Posterior cingulate gyrus (tissue), 11 donors: ENCODE measurements at regions not wholly inside any gene's neighbourhood (a gene's known extent, or its start where the extent isn't known, plus 50 kb on each side); places are given as distances from the start of the nearest gene placed in this dataset.

Experiments used
- DNase-seq, 10 donors: peaks; one replicate each; pipeline versions ENCODE4 v3.0.0 to v3.0.0-alpha.2; 2020 to 2021; ENCODE audit warnings: mixed read lengths in 3 of 10
- intact Hi-C: fragments of 100-400 bp; cut with DNase I; formaldehyde crosslinking; loops from one replicate; pipeline ENCODE4 v1.15.1; 2023

DNA sequence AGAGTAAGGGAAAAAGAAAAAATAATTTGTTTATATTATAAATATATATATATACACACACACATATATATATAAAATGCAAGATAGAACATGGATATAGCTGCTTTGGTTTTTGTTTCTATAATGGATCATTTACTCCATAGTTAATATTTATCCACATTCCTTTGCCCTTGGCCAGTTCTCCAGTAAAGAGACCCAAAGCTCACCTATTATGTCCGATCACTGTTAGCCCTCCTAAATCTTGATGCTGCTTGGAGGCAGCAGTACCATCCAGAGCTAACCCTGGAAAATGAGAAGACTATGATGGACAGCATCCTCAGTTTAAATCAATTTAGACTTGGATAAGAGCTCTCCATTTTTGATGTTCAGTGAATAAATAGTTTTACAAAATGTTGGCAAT is 407.7 kb downstream of the PLPP3 start:
- DNase-seq = no peak
- intact Hi-C loops = no loop called here

DNA sequence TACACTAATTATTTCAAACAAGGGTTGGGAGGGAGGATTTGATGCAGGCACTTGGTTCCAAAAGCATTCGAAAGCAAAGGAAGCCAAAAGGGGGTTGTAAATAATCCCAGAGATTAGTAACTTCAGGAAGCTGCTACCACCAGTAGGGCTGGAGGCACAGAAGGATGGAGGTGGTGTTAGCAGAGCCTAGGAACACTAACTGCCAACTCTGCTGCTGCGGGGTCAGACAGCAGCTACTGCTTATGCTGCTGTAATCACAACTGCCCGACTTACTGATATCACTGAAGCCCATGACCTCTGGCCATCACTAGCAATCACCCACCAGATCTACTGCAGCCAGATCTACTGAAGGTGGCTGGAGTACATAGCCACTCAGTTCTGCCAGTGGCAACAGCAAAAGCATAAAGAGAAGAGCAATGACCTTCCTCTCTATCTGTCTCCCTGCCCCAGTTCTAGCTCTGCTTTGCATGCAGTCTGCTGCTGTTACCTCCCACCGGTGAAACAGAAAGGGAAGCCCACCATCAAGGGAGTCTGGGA is 408.5 kb downstream of the PLPP3 start:
- DNase-seq = no peak
- intact Hi-C loops = no loop called here

DNA sequence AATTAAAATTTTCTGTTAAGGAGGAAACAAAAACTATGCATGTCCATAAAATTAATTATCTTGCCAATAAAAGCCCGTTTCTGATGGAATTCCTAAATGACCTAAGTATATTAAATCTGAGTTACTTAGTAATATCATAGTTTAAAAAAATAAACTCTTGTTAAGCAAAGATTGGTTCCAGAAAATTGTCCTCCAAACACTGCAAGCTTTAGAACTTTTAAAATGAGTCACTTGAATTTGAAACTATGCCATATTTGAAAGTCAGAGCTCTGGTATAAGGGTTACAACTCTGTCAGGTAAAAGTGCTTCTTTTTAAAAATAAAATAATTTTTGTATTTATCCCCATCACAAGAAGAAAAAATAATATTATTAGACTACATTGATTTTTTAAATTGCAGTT is 409.5 kb downstream of the PLPP3 start:
- DNase-seq = no peak
- intact Hi-C loops = no loop called here

DNA sequence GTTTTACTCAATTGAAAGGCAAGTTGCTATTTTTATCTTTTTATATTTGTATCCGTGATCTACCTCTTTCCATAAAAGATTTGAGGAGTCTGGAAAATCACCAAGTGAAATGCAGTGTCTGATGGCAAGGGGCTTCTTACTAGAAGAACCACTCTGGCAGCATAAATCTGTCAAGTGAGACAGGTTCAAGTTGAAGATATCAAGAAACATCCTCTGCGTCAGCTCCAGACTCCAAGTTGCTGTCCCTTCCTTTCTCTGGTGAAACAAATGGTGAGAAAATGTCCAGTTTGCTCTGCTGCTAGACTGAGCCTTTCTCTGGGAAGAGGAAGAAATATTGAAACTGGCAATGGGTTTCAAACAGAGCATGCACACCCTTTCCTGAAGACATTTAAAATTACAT is 411.2 kb downstream of the PLPP3 start:
- DNase-seq = no peak
- intact Hi-C loops = no loop called here

DNA sequence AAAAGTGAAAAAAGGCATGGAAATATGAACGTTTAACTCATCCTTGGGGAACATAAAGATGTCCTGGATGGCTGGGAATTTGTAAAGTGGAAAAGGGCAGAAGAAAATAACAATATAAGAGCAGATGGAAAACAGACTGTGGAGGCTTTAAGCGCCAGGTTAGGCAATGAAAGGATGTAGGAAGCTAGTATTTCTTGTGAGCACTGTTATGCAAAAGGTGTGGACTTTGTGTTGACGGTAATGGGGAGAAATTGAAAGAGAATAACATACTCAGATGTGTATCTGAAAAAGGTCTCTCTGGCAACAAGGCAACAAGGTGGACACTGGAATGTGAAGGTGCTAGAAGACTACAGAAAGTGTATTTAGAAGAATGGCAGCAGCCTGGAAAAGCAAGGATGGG is 411.8 kb downstream of the PLPP3 start:
- DNase-seq = no peak

DNA sequence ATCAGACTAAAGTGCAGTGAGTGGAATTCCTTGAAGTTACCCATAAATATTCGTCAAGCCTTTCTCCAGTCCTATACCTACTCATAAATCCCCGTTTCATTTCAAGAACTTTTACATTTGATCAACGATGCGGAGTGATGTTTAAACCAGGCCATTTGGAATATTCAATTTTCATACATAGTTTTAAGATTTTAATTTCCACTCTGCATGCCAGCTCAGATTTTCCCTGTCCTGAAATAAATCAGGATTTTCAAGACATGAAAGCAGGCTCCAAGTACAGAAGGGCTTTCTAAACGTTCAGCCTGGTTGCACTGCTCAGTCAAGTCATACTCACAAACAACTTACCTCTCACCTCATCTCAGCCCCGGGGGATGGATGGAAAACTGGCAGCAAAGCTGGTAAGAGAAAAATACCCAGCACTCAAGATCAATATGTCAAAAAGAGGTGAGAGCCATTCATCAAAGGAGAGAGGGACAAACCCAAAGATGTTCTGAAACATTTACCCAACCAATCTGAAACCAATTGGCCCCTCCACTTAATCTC is 418.5 kb downstream of the PLPP3 start:
- intact Hi-C loops = no loop called here

More for the DNA sequence above, 411.8 kb downstream of the PLPP3 start:
- intact Hi-C loops = no loop called here

DNA sequence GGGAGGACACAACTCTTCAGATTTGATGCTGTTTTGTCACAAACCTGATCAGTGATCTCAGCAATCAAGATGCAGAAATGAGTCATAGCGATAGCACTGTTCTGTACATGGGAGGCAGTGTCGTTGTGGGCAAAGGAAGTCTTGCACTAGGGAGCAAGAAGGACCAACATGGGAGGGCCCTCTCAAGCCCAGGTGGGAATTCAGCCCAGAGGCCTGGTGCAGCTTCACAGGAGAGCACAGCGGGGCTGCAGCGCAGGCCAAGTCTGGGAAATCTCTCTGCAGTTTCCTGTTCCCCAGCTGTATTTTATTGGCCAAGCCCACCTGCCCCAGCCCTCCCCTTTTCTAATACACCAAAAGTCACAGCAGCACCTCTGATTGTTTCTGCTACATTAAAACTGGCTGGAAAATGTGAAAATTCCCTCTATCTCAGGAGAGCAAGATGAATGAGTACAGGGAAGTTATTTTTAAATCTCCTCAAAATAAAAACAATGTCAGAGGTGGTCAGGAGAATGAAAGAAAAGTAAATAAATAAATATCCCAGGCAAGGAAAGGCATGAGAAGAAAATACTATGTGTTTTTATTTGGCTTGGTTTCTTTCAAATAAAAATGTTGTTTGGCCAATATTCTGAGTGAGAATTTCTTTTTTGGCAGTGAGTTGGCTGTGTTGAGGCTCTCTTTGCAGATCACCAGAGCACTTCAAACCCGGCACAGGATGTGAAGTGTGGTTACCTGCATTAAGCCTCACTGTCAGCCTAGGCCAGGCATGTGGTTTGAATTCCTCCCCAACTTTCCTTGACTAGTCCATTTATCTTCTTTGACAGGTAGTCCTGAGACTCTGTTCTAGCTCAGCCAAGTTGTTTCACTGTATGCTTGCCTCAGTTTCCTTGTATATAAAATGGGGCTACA is 422.1 kb downstream of the PLPP3 start:
- intact Hi-C loops = no loop called here

More for the DNA sequence above, 418.5 kb downstream of the PLPP3 start:
- no peak for DNase-seq

DNA sequence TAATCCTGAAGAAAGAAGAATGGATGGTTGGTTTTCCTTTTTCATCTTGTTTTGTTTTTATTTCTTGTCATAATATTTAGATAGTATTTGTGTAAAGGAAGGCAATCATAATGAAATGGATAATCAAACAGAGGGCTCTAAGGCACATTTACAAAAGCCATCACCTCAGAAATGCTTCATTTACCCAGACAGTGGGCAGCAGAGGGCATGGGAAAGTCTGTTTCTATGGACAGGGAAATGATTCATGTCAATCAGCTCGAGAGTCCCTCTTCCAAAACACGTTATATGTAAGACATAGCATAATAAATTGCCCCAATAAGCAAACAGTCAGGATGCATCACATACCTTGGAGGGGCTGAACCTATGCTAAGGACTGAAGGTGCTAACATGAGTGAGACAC is 426.1 kb downstream of the PLPP3 start:
- intact Hi-C loops = no loop called here
- no peak for DNase-seq

More for the DNA sequence above, 422.1 kb downstream of the PLPP3 start:
- no peak for DNase-seq

DNA sequence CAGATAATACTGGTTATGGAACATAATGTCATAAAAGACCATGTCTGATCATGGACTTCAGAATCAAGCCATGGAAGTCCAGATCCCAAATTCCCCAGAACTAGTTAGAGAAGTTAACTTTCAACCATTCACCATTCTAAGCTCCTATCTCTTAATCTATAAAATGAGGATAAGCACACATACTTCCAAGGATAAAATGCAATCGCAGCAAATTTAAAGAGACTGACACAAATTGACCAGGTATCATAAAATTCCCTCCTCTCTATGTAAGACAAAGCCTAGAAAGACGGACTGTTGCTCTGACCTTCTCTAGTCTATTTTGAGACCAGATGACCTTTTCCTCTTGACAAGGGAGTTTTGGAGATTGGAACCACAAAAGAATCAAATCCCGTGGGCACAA is 426.7 kb downstream of the PLPP3 start:
- intact Hi-C loops = no loop called here
- DNase-seq = no peak

DNA sequence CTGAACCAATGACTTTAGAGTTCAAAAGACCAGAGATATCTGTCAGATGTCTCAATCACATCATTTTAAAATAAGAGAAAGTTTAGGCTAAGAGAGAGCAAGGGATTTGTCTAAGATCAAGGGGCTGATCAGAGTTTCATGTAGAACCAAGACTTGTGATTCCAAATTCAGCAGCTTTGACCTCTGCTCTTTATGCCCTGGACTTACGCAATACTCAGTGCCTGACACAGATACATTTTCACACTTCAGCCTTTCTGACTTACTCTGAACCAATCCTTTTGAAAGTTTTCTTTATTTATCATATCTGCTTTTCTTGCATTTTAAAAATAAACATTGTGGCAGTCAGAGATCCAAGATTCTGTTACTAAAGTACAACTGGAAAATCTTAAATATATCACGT is 428.0 kb downstream of the PLPP3 start:
- intact Hi-C loops = no loop called here
- no peak for DNase-seq

DNA sequence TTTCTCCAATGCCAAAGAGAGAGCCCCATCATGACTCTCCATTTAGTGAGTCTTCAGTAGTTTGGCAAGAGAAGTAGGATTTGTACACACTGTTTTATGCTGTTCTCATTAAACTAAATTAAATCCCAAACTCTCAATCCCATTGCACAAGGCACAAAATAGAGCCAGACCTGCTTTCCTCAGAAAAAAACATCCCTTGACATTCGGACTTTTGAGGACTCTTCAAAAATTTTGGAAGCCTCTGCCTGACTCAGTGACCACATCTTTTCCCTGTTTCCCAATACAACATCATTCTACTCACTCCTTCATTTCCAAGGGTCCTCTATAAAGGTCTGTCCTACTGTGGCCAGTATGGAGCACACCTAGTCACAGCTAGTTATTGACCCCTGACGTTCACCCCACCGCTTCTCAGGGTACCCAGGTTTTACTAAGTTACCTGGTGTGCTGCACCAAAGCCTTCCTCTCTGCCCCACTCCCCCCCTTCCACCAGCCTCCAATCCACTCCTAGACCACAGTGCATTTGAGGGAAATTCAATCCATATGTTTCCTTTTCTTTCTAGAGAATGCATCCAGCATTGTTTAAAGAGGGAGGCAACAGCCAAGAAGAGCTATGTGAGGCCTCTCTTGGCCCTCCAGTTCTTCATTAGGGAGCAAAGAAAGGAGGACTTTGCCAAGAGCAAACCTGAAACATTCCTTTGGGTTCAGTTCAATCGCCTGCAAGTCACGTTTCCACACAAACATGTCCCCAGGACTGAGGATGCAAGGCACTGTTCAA is 428.7 kb downstream of the PLPP3 start:
- no peak for DNase-seq
- intact Hi-C loops = no loop called here

DNA sequence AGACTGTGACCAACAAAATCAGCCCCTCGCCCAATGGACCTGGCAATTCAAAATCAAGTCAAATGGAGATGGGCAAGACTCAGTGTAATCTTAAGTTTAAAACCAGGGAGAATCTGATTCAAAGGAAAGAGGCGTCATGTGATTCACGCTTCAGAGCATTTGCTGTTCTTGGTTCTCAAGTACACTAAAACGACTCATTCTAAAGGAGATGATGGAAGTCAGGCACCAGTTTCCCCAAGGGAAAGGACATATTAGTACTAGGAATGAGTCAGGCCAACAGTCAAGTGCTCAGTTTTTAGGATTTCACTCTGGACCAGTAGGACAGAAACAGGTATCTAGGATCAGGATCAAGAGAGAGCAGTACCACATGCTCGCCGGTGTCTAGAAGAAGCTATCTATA is 429.6 kb downstream of the PLPP3 start:
- DNase-seq = no peak
- intact Hi-C loops = no loop called here

DNA sequence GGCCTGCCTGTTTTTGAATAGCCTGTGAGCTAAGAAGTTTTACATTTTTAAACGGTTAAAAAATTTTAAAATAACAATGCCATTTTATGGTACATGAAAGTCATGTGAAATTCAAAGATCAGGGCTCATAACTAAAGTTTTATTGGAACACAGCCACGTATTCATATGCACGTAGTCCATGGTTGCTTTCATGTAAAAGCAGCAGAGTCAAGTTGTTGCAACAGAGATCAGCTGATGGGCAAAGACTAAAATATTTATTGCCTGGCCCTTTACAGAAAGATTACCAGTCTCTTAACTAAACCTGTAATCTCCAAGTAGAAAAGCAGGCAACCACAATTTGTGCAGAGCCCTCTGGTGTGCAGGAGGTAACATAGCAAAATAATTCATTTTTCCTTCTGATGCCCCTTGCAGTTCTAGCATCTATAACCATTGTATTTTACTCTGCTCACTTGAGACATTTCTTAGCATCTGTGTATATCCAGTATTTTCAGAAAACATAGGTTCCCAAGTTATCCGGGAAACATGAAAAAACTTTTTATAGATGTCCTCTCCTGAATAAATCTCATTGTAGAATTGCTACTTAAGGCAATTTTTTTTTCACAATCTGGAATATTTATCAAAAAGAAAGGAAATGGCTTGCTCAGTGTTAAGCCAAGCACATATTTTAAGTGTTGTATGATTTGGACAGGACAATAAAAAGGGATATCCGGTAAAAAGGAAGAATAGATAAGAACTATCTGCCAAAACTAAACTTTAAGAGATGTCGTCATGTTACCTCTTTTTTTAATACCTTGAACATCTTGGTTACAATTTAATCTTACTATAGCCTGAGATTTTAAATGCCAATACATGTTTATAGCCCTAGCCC is 430.8 kb downstream of the PLPP3 start:
- DNase-seq = no peak
- intact Hi-C loops = no loop called here

DNA sequence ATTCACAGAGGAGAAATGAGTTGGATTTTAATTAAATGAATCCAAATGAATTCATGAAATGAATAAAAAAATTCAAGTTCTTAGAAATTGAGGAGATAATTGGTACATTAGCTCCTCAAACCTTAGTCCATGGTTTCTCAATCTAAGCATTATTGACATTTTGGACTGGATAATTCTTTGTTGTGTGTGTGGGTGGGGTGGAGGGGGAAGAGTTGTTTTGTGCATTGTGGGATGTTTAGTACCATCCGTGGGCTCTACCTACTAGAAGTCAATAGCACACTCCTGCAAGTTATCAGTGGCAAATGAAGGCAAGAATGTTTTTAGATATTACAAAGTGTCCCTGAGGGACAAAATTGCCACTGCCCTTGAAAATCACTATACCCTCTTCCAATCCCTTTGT is 431.9 kb downstream of the PLPP3 start:
- intact Hi-C loops = no loop called here
- DNase-seq = no peak

DNA sequence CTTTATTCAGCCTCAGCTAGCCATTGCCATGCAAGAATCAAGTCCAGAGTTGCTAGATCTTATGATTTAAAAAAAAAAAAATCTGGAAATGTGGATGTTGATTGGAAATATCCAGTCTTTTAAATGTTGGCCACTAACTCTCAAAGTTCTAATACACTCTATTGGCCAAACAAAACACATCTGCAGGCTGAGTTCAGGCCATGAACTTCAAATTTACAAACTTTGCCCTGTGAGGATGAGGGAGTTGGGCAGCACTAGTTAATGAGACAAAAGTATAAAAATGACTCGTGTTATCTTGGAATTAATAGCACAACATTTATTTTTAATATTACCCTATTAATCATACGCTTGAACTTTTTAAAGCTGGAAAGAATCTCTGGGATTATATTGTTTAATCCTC is 432.3 kb downstream of the PLPP3 start:
- intact Hi-C loops = no loop called here
- no peak for DNase-seq

DNA sequence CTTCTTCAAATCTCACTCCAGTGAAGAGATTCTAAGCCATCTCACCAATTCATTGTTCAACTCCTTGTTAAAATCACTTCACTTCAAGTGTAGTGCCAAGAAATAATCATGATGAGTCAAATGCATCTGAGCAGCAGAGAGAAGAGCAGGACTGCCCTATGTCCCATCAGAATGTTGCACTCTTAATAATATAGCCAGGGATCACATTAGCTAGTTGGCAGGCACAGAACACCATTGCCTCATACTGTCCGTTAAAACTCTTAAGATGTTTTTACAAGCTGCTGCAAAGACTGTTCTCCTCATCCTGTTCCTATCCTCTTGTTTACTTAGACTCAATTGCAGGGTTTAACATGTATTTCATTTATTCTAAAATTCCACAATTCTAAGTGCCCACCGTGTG is 432.9 kb downstream of the PLPP3 start:
- intact Hi-C loops = no loop called here
- no peak for DNase-seq

DNA sequence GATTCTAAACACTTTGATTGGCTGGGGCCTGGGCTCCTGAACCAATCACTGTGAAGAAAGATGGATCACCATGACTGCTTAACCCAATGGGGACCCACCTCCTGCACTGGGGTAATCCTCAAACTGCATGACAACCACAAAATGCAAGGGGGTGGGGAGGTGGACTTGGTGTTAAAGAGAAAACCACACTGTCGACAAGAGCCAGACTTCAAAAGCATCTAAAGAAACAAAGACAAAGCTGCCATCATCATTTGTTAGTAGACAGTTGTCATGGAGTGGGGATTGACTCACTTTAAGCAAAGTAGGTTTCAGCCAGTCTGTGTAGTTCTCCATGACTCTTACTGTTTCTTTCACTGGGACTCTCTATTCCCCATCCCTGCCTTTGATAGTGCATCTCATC is 433.8 kb downstream of the PLPP3 start:
- no peak for DNase-seq
- intact Hi-C loops = no loop called here

DNA sequence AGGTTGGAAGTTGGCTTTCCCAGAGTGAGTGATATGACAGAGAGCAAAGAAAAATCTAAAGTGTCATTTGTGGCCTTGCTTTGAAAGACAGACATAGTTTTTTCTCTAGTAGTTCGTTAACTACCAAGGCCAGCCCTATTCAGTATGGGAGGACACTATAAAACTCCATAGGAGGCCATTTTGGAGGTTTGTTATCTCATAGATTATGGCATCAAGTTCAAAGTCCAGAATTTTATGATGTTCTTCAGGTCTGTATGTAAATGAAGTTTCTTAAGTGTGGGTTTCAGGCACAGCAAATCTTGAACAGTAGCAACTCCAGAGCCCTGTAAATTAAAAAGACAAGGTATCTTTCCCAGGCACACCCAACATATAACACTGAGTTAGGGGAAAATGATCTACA is 437.1 kb downstream of the PLPP3 start:
- intact Hi-C loops = no loop called here

DNA sequence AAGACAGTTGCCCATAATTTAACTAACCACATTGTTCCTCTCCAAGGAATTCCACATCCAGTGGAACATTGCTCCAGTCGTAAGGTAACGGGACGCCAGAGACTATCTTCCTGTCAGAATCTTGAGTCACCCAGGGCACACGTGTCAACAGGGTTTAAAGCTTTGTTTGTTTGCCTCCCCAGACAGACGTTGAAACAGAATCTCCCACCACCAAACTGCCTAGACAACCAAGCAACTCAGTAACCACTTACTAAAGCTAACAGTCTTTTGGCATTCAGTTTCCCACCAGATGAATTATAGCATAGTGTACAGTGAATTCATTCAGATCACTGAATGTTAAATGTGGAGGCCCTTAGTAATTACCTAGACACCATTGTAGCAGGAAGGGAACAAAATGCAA is 439.5 kb downstream of the PLPP3 start:
- DNase-seq = no peak
- intact Hi-C loops = no loop called here

More for the DNA sequence above, 437.1 kb downstream of the PLPP3 start:
- DNase-seq = no peak
